ENCODE measurements at regions not wholly inside any gene's neighbourhood (a gene's known extent, or its start where the extent isn't known, plus 50 kb on each side); places are given as distances from the start of the nearest gene placed in this dataset.

DNA sequence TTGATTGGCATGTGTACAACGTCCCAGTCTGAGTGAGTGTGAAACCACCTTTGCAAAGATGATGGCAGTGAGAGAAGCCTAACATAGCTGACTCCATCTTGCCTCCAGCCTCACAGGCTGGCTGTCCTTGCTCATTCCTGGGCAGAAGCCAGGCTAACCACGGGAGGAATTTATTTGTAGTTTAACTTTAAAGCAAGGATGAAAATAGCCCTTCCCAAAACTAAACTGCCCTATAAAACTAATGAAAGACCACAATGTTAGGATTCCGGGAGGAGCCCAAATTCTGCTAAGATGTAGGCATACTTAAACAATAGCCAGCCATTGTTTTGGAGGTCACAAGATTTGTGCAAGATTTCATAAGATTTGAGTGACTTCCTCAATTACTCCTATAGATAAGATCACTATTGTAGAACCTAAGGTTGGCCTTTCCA lies 96.6 kb upstream of the LSM14A start (continued):
- TF ChIP-seq, protein P1, sequence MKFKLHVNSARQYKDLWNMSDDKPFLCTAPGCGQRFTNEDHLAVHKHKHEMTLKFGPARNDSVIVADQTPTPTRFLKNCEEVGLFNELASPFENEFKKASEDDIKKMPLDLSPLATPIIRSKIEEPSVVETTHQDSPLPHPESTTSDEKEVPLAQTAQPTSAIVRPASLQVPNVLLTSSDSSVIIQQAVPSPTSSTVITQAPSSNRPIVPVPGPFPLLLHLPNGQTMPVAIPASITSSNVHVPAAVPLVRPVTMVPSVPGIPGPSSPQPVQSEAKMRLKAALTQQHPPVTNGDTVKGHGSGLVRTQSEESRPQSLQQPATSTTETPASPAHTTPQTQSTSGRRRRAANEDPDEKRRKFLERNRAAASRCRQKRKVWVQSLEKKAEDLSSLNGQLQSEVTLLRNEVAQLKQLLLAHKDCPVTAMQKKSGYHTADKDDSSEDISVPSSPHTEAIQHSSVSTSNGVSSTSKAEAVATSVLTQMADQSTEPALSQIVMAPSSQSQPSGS (CRISPR knock-in tag; IDR thresholded peaks at IDR 0.05; ENCODE audit: borderline replicate concordance, low read depth): no peak
- TF ChIP-seq, protein P2, sequence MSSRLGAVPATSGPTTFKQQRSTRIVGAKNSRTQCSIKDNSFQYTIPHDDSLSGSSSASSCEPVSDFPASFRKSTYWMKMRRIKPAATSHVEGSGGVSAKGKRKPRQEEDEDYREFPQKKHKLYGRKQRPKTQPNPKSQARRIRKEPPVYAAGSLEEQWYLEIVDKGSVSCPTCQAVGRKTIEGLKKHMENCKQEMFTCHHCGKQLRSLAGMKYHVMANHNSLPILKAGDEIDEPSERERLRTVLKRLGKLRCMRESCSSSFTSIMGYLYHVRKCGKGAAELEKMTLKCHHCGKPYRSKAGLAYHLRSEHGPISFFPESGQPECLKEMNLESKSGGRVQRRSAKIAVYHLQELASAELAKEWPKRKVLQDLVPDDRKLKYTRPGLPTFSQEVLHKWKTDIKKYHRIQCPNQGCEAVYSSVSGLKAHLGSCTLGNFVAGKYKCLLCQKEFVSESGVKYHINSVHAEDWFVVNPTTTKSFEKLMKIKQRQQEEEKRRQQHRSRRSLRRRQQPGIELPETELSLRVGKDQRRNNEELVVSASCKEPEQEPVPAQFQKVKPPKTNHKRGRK (CRISPR knock-in tag; IDR thresholded peaks at IDR 0.05; ENCODE audit: borderline replicate concordance): no peak
- TF ChIP-seq MYBL2 (CRISPR knock-in tag; IDR thresholded peaks at IDR 0.05): no peak

DNA sequence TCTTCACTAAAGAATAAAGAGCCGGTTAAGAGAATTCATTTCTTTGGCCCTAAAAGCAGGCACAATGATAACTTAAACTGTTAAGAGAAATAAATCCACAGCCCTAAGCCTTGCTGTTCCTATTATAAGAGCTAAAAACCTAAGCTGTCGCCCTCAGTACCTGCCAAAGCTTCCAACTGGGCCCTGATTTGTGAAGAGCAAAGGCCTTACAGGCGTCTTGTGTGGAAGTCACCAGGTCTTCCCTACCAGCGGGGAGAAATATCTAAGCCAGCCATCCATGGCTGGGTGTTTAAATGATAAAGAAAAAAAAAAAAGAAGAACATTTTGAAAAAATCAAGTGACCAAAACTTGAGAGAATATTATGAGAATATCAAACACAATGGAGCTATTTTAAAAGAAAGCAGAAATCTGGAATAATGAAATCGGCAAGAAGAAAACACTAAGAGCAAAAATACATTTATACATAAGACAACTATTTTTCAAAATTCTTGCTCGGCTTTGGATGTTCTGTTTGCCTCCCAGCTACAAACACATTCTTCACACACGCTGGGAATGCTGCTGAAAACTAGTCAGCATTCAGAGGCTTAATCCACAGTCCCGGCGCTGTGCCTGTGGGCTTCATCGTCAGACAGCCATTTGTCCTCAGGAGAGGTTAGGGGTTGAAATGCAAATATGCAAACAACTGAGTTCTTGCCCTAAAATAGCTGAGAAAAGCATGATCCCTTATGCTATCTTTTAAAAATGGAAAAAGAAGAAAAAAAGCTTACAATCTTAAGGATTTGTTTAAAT lies 89.8 kb upstream of the LSM14A start:
- TF ChIP-seq, protein P3, sequence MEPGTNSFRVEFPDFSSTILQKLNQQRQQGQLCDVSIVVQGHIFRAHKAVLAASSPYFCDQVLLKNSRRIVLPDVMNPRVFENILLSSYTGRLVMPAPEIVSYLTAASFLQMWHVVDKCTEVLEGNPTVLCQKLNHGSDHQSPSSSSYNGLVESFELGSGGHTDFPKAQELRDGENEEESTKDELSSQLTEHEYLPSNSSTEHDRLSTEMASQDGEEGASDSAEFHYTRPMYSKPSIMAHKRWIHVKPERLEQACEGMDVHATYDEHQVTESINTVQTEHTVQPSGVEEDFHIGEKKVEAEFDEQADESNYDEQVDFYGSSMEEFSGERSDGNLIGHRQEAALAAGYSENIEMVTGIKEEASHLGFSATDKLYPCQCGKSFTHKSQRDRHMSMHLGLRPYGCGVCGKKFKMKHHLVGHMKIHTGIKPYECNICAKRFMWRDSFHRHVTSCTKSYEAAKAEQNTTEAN (CRISPR knock-in tag; IDR thresholded peaks at IDR 0.05): no peak
- TF ChIP-seq TEAD4 (CRISPR knock-in tag; IDR thresholded peaks at IDR 0.05): no peak
- no peak for TF ChIP-seq ZNF416 (CRISPR knock-in tag; IDR thresholded peaks at IDR 0.05)
- TF ChIP-seq, protein P4, sequence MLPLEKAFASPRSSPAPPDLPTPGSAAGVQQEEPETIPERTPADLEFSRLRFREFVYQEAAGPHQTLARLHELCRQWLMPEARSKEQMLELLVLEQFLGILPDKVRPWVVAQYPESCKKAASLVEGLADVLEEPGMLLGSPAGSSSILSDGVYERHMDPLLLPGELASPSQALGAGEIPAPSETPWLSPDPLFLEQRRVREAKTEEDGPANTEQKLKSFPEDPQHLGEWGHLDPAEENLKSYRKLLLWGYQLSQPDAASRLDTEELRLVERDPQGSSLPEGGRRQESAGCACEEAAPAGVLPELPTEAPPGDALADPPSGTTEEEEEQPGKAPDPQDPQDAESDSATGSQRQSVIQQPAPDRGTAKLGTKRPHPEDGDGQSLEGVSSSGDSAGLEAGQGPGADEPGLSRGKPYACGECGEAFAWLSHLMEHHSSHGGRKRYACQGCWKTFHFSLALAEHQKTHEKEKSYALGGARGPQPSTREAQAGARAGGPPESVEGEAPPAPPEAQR (CRISPR knock-in tag; IDR thresholded peaks at IDR 0.05): no peak
- no peak for TF ChIP-seq NFE2L1 (CRISPR knock-in tag; IDR thresholded peaks at IDR 0.05)
- TF ChIP-seq ZNF317 (CRISPR knock-in tag; IDR thresholded peaks at IDR 0.05; ENCODE audit: borderline replicate concordance, low read depth): no peak
- no peak for TF ChIP-seq MYBL2 (CRISPR knock-in tag; IDR thresholded peaks at IDR 0.05)
- TF ChIP-seq ZNF138 (CRISPR knock-in tag; conservative IDR thresholded peaks at IDR 0.05): no peak
- no peak for TF ChIP-seq PRRX2 (CRISPR knock-in tag; IDR thresholded peaks at IDR 0.05)
- TF ChIP-seq, protein P5, sequence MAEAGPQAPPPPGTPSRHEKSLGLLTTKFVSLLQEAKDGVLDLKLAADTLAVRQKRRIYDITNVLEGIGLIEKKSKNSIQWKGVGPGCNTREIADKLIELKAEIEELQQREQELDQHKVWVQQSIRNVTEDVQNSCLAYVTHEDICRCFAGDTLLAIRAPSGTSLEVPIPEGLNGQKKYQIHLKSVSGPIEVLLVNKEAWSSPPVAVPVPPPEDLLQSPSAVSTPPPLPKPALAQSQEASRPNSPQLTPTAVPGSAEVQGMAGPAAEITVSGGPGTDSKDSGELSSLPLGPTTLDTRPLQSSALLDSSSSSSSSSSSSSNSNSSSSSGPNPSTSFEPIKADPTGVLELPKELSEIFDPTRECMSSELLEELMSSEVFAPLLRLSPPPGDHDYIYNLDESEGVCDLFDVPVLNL (CRISPR knock-in tag; IDR thresholded peaks at IDR 0.05; ENCODE audit: borderline replicate concordance, low read depth): no peak
- TF ChIP-seq, protein P6, sequence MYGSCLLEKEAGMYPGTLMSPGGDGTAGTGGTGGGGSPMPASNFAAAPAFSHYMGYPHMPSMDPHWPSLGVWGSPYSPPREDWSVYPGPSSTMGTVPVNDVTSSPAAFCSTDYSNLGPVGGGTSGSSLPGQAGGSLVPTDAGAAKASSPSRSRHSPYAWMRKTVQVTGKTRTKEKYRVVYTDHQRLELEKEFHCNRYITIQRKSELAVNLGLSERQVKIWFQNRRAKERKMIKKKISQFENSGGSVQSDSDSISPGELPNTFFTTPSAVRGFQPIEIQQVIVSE (CRISPR knock-in tag; IDR thresholded peaks at IDR 0.05; ENCODE audit: borderline replicate concordance): no peak
- TF ChIP-seq HMGA2 (CRISPR knock-in tag; IDR thresholded peaks at IDR 0.05): no peak
- TF ChIP-seq, protein P7, sequence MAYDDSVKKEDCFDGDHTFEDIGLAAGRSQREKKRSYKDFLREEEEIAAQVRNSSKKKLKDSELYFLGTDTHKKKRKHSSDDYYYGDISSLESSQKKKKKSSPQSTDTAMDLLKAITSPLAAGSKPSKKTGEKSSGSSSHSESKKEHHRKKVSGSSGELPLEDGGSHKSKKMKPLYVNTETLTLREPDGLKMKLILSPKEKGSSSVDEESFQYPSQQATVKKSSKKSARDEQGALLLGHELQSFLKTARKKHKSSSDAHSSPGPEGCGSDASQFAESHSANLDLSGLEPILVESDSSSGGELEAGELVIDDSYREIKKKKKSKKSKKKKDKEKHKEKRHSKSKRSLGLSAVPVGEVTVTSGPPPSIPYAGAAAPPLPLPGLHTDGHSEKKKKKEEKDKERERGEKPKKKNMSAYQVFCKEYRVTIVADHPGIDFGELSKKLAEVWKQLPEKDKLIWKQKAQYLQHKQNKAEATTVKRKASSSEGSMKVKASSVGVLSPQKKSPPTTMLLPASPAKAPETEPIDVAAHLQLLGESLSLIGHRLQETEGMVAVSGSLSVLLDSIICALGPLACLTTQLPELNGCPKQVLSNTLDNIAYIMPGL (CRISPR knock-in tag; IDR thresholded peaks at IDR 0.05): no peak
- TF ChIP-seq, protein P8, sequence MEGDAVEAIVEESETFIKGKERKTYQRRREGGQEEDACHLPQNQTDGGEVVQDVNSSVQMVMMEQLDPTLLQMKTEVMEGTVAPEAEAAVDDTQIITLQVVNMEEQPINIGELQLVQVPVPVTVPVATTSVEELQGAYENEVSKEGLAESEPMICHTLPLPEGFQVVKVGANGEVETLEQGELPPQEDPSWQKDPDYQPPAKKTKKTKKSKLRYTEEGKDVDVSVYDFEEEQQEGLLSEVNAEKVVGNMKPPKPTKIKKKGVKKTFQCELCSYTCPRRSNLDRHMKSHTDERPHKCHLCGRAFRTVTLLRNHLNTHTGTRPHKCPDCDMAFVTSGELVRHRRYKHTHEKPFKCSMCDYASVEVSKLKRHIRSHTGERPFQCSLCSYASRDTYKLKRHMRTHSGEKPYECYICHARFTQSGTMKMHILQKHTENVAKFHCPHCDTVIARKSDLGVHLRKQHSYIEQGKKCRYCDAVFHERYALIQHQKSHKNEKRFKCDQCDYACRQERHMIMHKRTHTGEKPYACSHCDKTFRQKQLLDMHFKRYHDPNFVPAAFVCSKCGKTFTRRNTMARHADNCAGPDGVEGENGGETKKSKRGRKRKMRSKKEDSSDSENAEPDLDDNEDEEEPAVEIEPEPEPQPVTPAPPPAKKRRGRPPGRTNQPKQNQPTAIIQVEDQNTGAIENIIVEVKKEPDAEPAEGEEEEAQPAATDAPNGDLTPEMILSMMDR (IDR thresholded peaks at IDR 0.05): no peak
- TF ChIP-seq GTF2I (CRISPR knock-in tag; conservative IDR thresholded peaks at IDR 0.05): no peak
- no peak for TF ChIP-seq NR2C2 (CRISPR knock-in tag; IDR thresholded peaks at IDR 0.05)
- Mint-ChIP-seq H3K9me3 (peaks cover 17% of the 10 kb centered on the region), H3K27ac (peak overlapping the region; percentile 90), H3K4me3 (no peak overlapping the region), H3K27me3 (ENCODE audit: low read depth) (no peaks in the 10 kb centered on the region), H3K36me3 (peaks cover 11% of the 10 kb centered on the region), H3K4me1 (peaks cover 38% of the 10 kb centered on the region)
- peak; percentile 78 for ATAC-seq
- ChIA-PET POLR2A (interaction anchor here (0.7 kb wide), 1 partner anchor 30 kb away, joined by 3 read pairs; no protein-coding TSS in a partner anchor), CTCF (interaction anchor here (0.6 to 2.9 kb wide), 6 partner anchors 14 to 304 kb away, joined by 3 to 18 read pairs (median 9); no protein-coding TSS in a partner anchor)
- peak; percentile 38 for DNase-seq (ENCODE audit: low spot score)
